DMS79 (cell line): ENCODE measurements at regions not wholly inside any gene's neighbourhood (a gene's known extent, or its start where the extent isn't known, plus 50 kb on each side); places are given as distances from the start of the nearest gene placed in this dataset.

Experiments
- DNase-seq: peaks from one replicate; lab custom pipeline; 2025; lab: John Stamatoyannopoulos, UW

GRCh38 chr3:99439892-99440291 is 198.5 kb upstream of the COL8A1 start:
- no peak for DNase-seq

DNA sequence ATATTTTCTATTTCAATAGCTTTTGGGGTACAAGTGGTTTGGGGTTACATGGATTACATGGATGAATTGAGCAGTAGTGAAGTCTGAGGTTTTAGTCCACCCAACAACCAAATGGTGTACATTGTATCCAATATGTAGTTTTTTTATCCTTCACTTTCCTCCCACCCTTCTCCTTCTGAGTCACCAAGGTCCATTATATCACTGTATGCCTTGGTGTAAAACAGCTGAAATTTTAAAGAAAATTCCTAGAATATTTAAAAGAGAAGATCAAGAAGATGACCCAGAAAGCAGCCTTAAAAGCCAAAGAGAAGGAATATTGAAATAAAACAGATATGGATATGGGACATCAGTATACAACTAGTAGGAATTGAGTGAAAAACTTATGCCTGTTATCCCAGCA is 204.2 kb upstream of the COL8A1 start:
- DNase-seq, result no peak

GRCh38 chr3:99430348-99431134 is 207.9 kb upstream of the COL8A1 start:
- DNase-seq, result no peak

DNA sequence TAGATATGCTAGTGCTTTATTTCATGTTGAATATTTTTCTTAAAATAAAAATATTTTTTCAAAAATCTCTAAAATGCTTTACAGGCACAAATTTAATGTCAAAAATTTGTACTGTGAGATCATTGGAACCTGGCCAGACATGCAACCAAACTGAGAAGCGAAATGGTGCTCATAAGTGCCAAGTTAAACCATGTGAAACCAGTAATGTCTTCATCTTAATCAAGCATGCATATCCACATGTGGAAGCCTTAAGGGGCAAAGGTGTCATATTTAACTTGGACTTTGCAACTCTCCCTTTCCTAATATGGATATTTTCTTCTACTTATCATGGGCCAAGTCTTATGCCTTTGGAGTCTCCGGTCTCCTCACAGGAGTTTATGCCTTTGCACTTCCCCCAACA is 208.9 kb upstream of the COL8A1 start:
- no peak for DNase-seq

- no peak for DNase-seq
Observed at GRCh38 chr3:99425930-99426329, 212.5 kb upstream of the COL8A1 start.

DNA sequence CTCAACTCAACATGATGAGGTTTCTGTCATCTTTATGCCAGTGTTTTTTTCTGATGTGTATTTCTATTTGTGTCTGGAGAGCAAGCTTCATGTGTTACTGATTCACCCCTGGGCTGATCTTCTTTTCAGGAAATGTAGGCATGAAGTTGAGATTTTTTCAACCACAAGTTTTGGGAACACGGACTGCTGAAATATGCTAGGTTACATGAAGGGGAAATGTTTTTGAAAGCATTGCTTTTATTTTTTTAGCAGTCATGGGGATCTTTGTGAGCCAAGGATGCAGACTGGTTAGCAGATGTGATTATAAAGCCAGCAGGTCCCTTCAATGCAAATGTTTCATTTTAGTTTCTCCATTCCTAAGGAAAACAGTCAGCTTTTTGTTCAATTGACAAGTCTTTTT is 219.3 kb upstream of the COL8A1 start:
- no peak for DNase-seq

GRCh38 chr3:99418709-99419108 is 219.7 kb upstream of the COL8A1 start:
- DNase-seq, result no peak

DNA sequence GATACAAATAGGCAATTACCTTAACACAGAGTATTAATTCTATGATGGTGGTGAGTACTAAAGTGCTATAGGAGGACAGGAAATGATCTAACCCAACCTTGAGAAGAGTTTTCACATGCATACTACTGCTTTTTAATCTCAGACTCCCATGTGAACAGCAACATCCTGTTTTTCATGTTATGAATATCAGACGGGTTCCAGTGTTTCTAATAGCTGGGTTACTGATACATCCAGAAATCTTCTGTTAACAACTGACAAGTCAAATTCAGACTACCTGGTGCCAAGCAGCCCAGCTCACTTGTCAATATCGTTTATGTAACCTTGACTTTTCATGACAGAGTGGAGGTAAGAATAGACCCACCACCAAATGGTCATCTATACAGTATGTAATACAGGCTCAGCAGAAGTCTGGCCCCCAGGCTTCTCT is 220.2 kb upstream of the COL8A1 start:
- no peak for DNase-seq

GRCh38 chr3:99413504-99413903 is 224.9 kb upstream of the COL8A1 start:
- DNase-seq, result no peak

- no peak for DNase-seq
Observed at GRCh38 chr3:99410789-99411311, 227.5 kb upstream of the COL8A1 start.

GRCh38 chr3:99409961-99410360 is 228.4 kb upstream of the COL8A1 start:
- DNase-seq, result no peak

DNA sequence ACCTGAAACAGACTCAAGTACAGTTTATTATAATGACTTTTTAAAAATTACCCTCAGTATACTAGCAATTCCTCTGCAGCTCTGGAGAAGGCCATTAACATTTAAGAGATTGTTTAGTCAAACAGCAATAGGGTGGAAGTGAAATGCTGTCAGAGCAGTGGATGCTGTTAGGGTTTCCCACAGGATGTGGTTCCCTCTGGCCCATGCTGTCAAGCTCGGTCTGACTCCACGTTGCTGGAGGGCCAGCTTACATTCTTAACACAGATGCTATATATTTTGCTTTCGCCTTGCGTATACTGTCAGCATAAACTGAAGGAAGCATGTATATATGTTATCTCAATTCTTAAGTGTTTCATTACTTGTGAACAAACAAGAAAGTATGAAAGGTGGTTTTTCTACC is 231.1 kb upstream of the COL8A1 start:
- no peak for DNase-seq

GRCh38 chr3:99402755-99403154 is 235.6 kb upstream of the COL8A1 start:
- no peak for DNase-seq

- DNase-seq, result no peak
Observed at GRCh38 chr3:99400352-99400751, 238.0 kb upstream of the COL8A1 start.

GRCh38 chr3:99396651-99397275 is 241.6 kb upstream of the COL8A1 start:
- DNase-seq, result no peak

DNA sequence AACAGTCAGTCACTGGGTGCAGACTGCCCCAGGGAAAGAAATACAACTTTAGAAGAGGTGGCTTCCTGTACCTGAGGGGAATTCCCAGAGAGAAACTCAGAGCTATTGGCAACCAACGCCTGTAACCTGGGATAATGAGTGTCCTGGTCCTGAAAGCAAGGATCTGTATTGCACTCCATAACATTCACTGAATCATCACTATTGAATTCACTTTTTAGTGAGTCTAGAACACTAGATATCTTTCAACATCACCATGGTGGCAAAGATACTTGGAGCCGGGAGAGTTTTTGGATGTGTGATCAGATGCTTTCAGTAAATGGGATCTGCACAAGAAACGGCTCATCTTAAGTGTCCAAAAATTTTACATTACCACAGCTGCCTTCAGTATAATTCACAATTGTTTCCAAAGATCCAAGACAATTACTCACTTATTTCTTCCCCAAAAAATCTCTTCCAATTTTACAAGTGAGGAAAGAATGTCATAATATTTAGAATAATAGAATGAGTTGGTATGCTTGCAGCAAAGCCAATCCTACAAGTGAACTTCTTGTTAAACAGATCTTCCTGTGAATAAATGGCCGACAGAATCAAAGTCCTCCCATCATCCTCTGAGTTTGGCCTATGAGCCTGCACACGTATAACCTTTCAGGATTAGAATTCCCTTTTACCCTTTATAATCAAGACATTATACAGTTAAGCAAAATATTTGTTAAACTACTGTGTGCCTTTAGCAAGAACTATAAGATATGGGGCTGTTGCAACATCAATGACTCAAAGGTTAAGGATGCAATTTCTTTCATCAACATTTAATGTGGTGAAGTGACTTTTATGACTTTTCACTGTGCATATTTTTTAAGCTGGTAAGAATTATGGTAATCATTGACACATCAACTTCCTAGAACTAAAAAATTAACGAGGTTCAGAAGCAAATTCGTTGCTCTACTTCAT is 243.3 kb upstream of the COL8A1 start:
- DNase-seq, result no peak

GRCh38 chr3:99393961-99394360 is 244.4 kb upstream of the COL8A1 start:
- DNase-seq, result no peak

- DNase-seq, result no peak
Observed at GRCh38 chr3:99388780-99389179, 249.6 kb upstream of the COL8A1 start.

GRCh38 chr3:99384596-99384995 is 253.8 kb upstream of the COL8A1 start:
- DNase-seq, result no peak

- no peak for DNase-seq
Observed at GRCh38 chr3:99376926-99377325, 261.5 kb upstream of the COL8A1 start.

DNA sequence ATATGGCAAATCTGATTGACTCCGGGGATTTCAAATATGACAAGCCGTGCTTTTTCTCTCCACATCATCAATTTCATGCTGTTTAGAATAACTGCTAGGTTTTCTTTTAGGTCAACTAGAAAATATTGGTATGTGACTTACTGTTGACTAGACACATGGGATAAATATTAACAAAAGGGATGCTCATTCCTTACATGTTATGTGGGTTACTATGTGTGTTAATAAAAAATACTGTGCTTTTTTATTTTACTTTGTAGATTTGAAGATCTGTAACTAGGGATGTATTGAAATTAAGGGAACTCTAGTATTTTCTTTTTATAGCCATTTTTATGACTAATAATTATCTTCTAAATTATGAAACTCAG is 264.6 kb upstream of the COL8A1 start:
- DNase-seq, result no peak

- no peak for DNase-seq
Observed at GRCh38 chr3:99373088-99373845, 265.1 kb upstream of the COL8A1 start.
